ENCODE measurements at regions not wholly inside any gene's neighbourhood (a gene's known extent, or its start where the extent isn't known, plus 50 kb on each side); places are given as distances from the start of the nearest gene placed in this dataset.

- no peak overlapping the region for H3K27ac ChIP-seq
- TF ChIP-seq CTCF (conservative IDR thresholded peaks at IDR 0.05), result no peak
Measured at GRCh38 chr7:97601931-97602457, 129.9 kb upstream of the TAC1 start.

- H3K27ac ChIP-seq, result no peak overlapping the region
- no peak for TF ChIP-seq CTCF (conservative IDR thresholded peaks at IDR 0.05)
Measured at GRCh38 chr7:97620495-97620894, 111.4 kb upstream of the TAC1 start.

- TF ChIP-seq CTCF (conservative IDR thresholded peaks at IDR 0.05), result no peak
- no peak overlapping the region for H3K27ac ChIP-seq
Measured at GRCh38 chr7:97623333-97623732, 108.6 kb upstream of the TAC1 start.

GRCh38 chr7:97630116-97630515 lies 101.8 kb upstream of the TAC1 start:
- TF ChIP-seq CTCF (conservative IDR thresholded peaks at IDR 0.05), result no peak
- H3K27ac ChIP-seq, result no peak overlapping the region

- H3K27ac ChIP-seq, result no peak overlapping the region
- no peak for TF ChIP-seq CTCF (conservative IDR thresholded peaks at IDR 0.05)
Measured at GRCh38 chr7:97635622-97636021, 96.3 kb upstream of the TAC1 start.

GRCh38 chr7:97639036-97639435 lies 92.8 kb upstream of the TAC1 start:
- no peak overlapping the region for H3K27ac ChIP-seq
- no peak for TF ChIP-seq CTCF (conservative IDR thresholded peaks at IDR 0.05)

- TF ChIP-seq CTCF (conservative IDR thresholded peaks at IDR 0.05), result no peak
Measured at GRCh38 chr7:97659363-97660045, 72.4 kb upstream of the TAC1 start.

More at GRCh38 chr7:97659363-97660045, 72.4 kb upstream of the TAC1 start:
- H3K27ac ChIP-seq, result no peak overlapping the region

Measured in VCaP (cell line).